Right forelimb (tissue), 1 donor: ENCODE measurements at regions not wholly inside any gene's neighbourhood (a gene's known extent, or its start where the extent isn't known, plus 50 kb on each side); places are given as distances from the start of the nearest gene placed in this dataset.
A peak's percentile ranks its signal among the peaks of the same experiment; 100 is the strongest.
"Not testable (repeated sequence)": the region's sequence is repeated elsewhere in the genome, so short reads cannot be mapped to it uniquely, and the experiment has no call there.

ENCODE experiments used
- DNase-seq: peaks from one replicate; pipeline ENCODE4 v3.0.0-alpha.2; 2018

GRCh38 chr6:153373869-153374268, 242.8 kb upstream of the RGS17 start:
- no peak for DNase-seq

GRCh38 chr6:153368131-153368530, 237.0 kb upstream of the RGS17 start:
- DNase-seq = no peak

- no peak for DNase-seq
Observed at GRCh38 chr6:153367021-153367420, 235.9 kb upstream of the RGS17 start.

- no peak for DNase-seq
Observed at GRCh38 chr6:153357391-153357790, 226.3 kb upstream of the RGS17 start.

- no peak for DNase-seq
Observed at GRCh38 chr6:153340568-153340967, 209.5 kb upstream of the RGS17 start.

- DNase-seq = no peak
Observed at GRCh38 chr6:153334121-153334520, 203.0 kb upstream of the RGS17 start.

GRCh38 chr6:153331221-153331620, 200.1 kb upstream of the RGS17 start:
- not testable (repeated sequence) for DNase-seq

- no peak for DNase-seq
Observed at GRCh38 chr6:153328194-153328593, 197.1 kb upstream of the RGS17 start.

GRCh38 chr6:153325661-153326060, 194.6 kb upstream of the RGS17 start:
- DNase-seq = no peak

GRCh38 chr6:153312634-153313033, 181.6 kb upstream of the RGS17 start:
- DNase-seq = no peak

- DNase-seq = no peak
Observed at GRCh38 chr6:153309651-153310050, 178.6 kb upstream of the RGS17 start.

- no peak for DNase-seq
Observed at GRCh38 chr6:153302133-153302532, 171.1 kb upstream of the RGS17 start.

GRCh38 chr6:153301602-153302001, 170.5 kb upstream of the RGS17 start:
- no peak for DNase-seq

GRCh38 chr6:153282456-153282855, 151.4 kb upstream of the RGS17 start:
- not testable (repeated sequence) for DNase-seq

- DNase-seq = no peak
Observed at GRCh38 chr6:153275997-153276396, 144.9 kb upstream of the RGS17 start.

- no peak for DNase-seq
Observed at GRCh38 chr6:153272201-153272980, 141.3 kb upstream of the RGS17 start.

- DNase-seq = no peak
Observed at GRCh38 chr6:153263489-153263888, 132.4 kb upstream of the RGS17 start.

- DNase-seq = no peak
Observed at GRCh38 chr6:153251326-153251725, 120.2 kb upstream of the RGS17 start.

GRCh38 chr6:153237670-153238069, 106.6 kb upstream of the RGS17 start:
- DNase-seq = no peak

GRCh38 chr6:153231048-153231646, 100.1 kb upstream of the RGS17 start:
- peak; percentile 58 for DNase-seq

GRCh38 chr6:153218184-153218792, 87.2 kb upstream of the RGS17 start:
- no peak for DNase-seq

GRCh38 chr6:153216789-153217188, 85.7 kb upstream of the RGS17 start:
- no peak for DNase-seq

GRCh38 chr6:153215242-153215641, 84.2 kb upstream of the RGS17 start:
- DNase-seq = no peak

- no peak for DNase-seq
Observed at GRCh38 chr6:153214436-153214835, 83.4 kb upstream of the RGS17 start.
